GM23338 (cell line): ENCODE measurements at regions not wholly inside any gene's neighbourhood (a gene's known extent, or its start where the extent isn't known, plus 50 kb on each side); places are given as distances from the start of the nearest gene placed in this dataset.

ENCODE experiments used
- ATAC-seq: fragments of 200-7000 bp; cut with Tn5 transposase; 3 replicates; pipeline ENCODE4 v1.9.1; 2020
- DNase-seq: peaks from one replicate; pipeline ENCODE4 v3.0.0-alpha.2; 2015; ENCODE audit warnings: low spot score
- H2AFZ ChIP-seq: fragments of 200-600 bp; sonication (generic); 2 replicates; pipeline ENCODE4 v1.8.0; 2016; ENCODE audit warnings: antibody characterized with exemption, mild to moderate bottlenecking, moderate library complexity
- H3F3A ChIP-seq: fragments of 200-600 bp; sonication (generic); replicated peaks from 2 replicates; pipeline ENCODE4 v1.8.0; 2017; ENCODE audit warnings: antibody characterized with exemption, mixed run types, low read depth
- H3K27ac ChIP-seq: fragments of 200-600 bp; sonication (generic); 2 replicates; pipeline ENCODE4 v1.6.1; 2016; ENCODE audit warnings: low read depth
- H3K27me3 ChIP-seq: fragments of 200-600 bp; sonication (generic); 2 replicates; pipeline ENCODE4 v1.8.0; 2016; ENCODE audit warnings: mild to moderate bottlenecking, mixed run types, moderate library complexity; ENCODE audit not compliant: insufficient read depth
- H3K36me3 ChIP-seq: fragments of 200-600 bp; sonication (generic); 2 replicates; pipeline ENCODE4 v1.8.0; 2016; ENCODE audit warnings: mild to moderate bottlenecking; ENCODE audit not compliant: insufficient read depth
- H3K4me1 ChIP-seq: fragments of 200-600 bp; sonication (generic); 2 replicates; pipeline ENCODE4 v1.8.0; 2016; ENCODE audit warnings: mild to moderate bottlenecking, moderate library complexity; ENCODE audit not compliant: insufficient read depth
- H3K4me2 ChIP-seq: fragments of 200-600 bp; sonication (generic); 2 replicates; pipeline ENCODE4 v1.7.1; 2017; ENCODE audit warnings: mixed run types
- H3K4me3 ChIP-seq: fragments of 200-600 bp; sonication (generic); 2 replicates; pipeline ENCODE4 v1.6.1; 2016; ENCODE audit warnings: mixed run types
- H3K79me2 ChIP-seq: fragments of 200-600 bp; sonication (generic); replicated peaks from 2 replicates; pipeline ENCODE4 v1.8.0; 2017; ENCODE audit warnings: mild to moderate bottlenecking; ENCODE audit not compliant: insufficient read depth
- H3K9me2 ChIP-seq: fragments of 200-600 bp; sonication (generic); 2 replicates; pipeline ENCODE4 v1.8.0; 2017; ENCODE audit not compliant: insufficient read depth
- H4K20me1 ChIP-seq: fragments of 200-600 bp; sonication (generic); replicated peaks from 2 replicates; pipeline ENCODE4 v1.8.0; 2017; ENCODE audit warnings: mild to moderate bottlenecking; ENCODE audit not compliant: insufficient read depth
- H3K27ac Mint-ChIP-seq: 2 replicates; pipeline ENCODE4 v1.8.0; 2020; ENCODE audit warnings: inconsistent platforms, mild to moderate bottlenecking, moderate library complexity, mixed read lengths
- H3K27me3 Mint-ChIP-seq: 3 replicates; pipeline ENCODE4 v1.8.0; 2022; ENCODE audit warnings: low read depth, mild to moderate bottlenecking, moderate library complexity, mixed read lengths, inconsistent platforms; ENCODE audit not compliant: insufficient read depth, poor library complexity
- H3K36me3 Mint-ChIP-seq: 3 replicates; pipeline ENCODE4 v1.8.0; 2021; ENCODE audit warnings: low read depth, mild to moderate bottlenecking, inconsistent platforms, moderate library complexity, mixed read lengths
- H3K4me1 Mint-ChIP-seq: 3 replicates; pipeline ENCODE4 v1.8.0; 2020; ENCODE audit warnings: mild to moderate bottlenecking, inconsistent platforms, mixed read lengths
- H3K4me3 Mint-ChIP-seq: 3 replicates; pipeline ENCODE4 v1.8.0; 2021; ENCODE audit warnings: moderate library complexity, mild to moderate bottlenecking, inconsistent platforms, mixed read lengths
- H3K9me3 Mint-ChIP-seq: 3 replicates; pipeline ENCODE4 v1.8.0; 2020; ENCODE audit warnings: moderate library complexity, mild to moderate bottlenecking, inconsistent platforms, mixed read lengths
- EZH2 ChIP-seq: fragments of 200-600 bp; sonication (generic); IDR thresholded peaks from one replicate; pipeline ENCODE4 v1.8.0; 2017; ENCODE audit warnings: antibody characterized with exemption, mild to moderate bottlenecking, low read depth; ENCODE audit not compliant: unreplicated experiment
- JUNB ChIP-seq: IDR thresholded peaks from one replicate; pipeline ENCODE4 v1.6.1; 2016; ENCODE audit warnings: antibody characterized with exemption; ENCODE audit not compliant: unreplicated experiment
- NANOG ChIP-seq: IDR thresholded peaks from 2 replicates; pipeline ENCODE4 v1.6.1; 2016; ENCODE audit warnings: antibody characterized with exemption, borderline replicate concordance
- POLR2AphosphoS5 ChIP-seq: IDR thresholded peaks from 2 replicates; pipeline ENCODE4 v1.6.1; 2016; ENCODE audit warnings: antibody characterized with exemption, low read depth
- ZNF114 ChIP-seq: fragments of 250-450 bp; sonication (Bioruptor Pico); IDR thresholded peaks from 2 replicates; pipeline ENCODE4 v1.5.0; 2020; ENCODE audit warnings: mild to moderate bottlenecking, moderate library complexity
- ZNF331 ChIP-seq: fragments of 250-450 bp; sonication (Bioruptor Pico); IDR thresholded peaks from 2 replicates; pipeline ENCODE4 v1.5.0; 2020; ENCODE audit warnings: low read depth, mild to moderate bottlenecking, moderate library complexity
- TF ChIP-seq, protein P1 (sequence below): fragments of 250-450 bp; sonication (Bioruptor Pico); IDR thresholded peaks from 2 replicates; pipeline ENCODE4 v1.5.0; 2020; ENCODE audit warnings: mild to moderate bottlenecking, moderate library complexity
- TF ChIP-seq, protein P2 (sequence below): IDR thresholded peaks from 2 replicates; pipeline ENCODE4 v1.6.1; 2016; ENCODE audit warnings: antibody characterized with exemption

DNA sequence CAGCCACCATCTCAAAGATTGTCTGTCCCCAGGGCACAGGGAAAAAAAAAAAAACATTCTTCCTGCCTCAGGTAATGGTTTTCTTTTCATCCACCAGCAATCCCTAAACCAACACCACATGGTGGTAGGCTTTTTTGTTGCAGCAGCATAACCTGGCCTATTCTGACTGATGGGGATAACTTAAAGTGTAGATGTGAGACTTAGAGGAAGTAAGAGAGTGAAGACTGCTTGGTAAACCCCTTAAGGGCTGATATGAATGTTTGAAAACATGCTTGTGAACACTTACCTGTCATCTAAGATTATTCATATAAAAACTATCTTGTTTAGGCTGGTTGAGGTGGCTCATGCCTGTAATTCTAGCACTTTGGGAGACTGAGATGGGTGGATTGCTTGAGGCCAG, 130.2 kb upstream of the RAP1B start (continued):
- TF ChIP-seq, protein P1, sequence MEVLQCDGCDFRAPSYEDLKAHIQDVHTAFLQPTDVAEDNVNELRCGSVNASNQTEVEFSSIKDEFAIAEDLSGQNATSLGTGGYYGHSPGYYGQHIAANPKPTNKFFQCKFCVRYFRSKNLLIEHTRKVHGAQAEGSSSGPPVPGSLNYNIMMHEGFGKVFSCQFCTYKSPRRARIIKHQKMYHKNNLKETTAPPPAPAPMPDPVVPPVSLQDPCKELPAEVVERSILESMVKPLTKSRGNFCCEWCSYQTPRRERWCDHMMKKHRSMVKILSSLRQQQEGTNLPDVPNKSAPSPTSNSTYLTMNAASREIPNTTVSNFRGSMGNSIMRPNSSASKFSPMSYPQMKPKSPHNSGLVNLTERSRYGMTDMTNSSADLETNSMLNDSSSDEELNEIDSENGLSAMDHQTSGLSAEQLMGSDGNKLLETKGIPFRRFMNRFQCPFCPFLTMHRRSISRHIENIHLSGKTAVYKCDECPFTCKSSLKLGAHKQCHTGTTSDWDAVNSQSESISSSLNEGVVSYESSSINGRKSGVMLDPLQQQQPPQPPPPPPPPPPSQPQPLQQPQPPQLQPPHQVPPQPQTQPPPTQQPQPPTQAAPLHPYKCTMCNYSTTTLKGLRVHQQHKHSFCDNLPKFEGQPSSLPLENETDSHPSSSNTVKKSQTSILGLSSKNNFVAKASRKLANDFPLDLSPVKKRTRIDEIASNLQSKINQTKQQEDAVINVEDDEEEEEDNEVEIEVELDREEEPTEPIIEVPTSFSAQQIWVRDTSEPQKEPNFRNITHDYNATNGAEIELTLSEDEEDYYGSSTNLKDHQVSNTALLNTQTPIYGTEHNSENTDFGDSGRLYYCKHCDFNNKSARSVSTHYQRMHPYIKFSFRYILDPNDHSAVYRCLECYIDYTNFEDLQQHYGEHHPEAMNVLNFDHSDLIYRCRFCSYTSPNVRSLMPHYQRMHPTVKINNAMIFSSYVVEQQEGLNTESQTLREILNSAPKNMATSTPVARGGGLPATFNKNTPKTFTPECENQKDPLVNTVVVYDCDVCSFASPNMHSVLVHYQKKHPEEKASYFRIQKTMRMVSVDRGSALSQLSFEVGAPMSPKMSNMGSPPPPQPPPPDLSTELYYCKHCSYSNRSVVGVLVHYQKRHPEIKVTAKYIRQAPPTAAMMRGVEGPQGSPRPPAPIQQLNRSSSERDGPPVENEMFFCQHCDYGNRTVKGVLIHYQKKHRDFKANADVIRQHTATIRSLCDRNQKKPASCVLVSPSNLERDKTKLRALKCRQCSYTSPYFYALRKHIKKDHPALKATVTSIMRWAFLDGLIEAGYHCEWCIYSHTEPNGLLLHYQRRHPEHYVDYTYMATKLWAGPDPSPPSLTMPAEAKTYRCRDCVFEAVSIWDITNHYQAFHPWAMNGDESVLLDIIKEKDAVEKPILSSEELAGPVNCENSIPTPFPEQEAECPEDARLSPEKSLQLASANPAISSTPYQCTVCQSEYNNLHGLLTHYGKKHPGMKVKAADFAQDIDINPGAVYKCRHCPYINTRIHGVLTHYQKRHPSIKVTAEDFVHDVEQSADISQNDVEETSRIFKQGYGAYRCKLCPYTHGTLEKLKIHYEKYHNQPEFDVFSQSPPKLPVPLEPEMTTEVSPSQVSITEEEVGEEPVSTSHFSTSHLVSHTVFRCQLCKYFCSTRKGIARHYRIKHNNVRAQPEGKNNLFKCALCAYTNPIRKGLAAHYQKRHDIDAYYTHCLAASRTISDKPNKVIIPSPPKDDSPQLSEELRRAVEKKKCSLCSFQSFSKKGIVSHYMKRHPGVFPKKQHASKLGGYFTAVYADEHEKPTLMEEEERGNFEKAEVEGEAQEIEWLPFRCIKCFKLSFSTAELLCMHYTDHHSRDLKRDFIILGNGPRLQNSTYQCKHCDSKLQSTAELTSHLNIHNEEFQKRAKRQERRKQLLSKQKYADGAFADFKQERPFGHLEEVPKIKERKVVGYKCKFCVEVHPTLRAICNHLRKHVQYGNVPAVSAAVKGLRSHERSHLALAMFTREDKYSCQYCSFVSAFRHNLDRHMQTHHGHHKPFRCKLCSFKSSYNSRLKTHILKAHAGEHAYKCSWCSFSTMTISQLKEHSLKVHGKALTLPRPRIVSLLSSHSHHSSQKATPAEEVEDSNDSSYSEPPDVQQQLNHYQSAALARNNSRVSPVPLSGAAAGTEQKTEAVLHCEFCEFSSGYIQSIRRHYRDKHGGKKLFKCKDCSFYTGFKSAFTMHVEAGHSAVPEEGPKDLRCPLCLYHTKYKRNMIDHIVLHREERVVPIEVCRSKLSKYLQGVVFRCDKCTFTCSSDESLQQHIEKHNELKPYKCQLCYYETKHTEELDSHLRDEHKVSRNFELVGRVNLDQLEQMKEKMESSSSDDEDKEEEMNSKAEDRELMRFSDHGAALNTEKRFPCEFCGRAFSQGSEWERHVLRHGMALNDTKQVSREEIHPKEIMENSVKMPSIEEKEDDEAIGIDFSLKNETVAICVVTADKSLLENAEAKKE (CRISPR knock-in tag): no peak
- TF ChIP-seq JUNB: no peak

DNA sequence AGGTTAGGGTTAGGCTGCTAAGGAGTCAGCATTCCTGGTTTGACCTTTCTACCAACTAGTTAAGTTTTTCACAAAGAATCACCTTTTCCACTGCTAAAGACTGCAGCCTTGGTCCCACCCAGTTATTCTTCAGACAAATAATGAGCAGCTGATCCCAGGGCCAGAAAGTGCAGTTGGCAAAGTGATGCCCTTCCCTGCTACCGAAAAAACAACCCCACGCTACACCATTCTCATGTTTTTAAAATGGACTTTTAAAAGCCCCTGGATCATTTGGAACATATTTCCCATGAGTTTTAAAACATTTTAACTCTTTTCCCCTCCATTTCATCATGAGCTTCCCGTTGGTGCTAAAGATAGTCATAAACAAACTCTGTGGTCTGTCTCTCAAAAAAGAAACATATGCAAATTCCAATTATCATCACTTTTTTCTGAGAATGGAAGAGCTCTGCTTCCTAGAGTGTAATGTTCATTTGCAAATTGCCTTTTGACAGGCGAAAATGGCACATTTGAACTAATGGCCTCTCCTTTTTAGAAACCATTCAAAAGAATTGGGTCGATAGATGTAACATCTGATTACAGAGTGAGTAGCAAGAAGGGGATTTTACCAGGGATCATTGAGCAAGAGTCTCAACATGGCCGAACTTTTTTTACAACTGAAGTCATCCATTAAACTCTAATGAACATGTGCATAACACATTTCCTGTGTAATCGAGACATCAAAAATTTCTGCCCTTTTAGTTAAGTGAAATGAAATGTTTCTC, 129.3 kb upstream of the RAP1B start:
- H3F3A ChIP-seq: no peaks in the 10 kb centered on the region
- no peak overlapping the region for H3K4me2 ChIP-seq
- DNase-seq (no peak), ATAC-seq (no peak)
- H3K27ac Mint-ChIP-seq: no peak overlapping the region
- no peaks in the 10 kb centered on the region for H3K27me3 Mint-ChIP-seq
- no peak overlapping the region for H3K27ac ChIP-seq
- H3K27me3 ChIP-seq: no peaks in the 10 kb centered on the region
- no peak overlapping the region for H2AFZ ChIP-seq
- peaks cover 7% of the 10 kb centered on the region; the same call in 1 of the 3 replicates for H3K9me3 Mint-ChIP-seq
- H3K4me3 Mint-ChIP-seq: no peak overlapping the region
- no peak overlapping the region for H3K4me3 ChIP-seq
- no peaks in the 10 kb centered on the region for H3K36me3 ChIP-seq
- no peaks in the 10 kb centered on the region for H3K9me2 ChIP-seq
- H3K4me1 ChIP-seq: no peaks in the 10 kb centered on the region
- no peaks in the 10 kb centered on the region for H3K36me3 Mint-ChIP-seq
- peaks cover 8% of the 10 kb centered on the region; the same call in 2 of the 3 replicates for H3K4me1 Mint-ChIP-seq
- no peaks in the 10 kb centered on the region for H4K20me1 ChIP-seq
- H3K79me2 ChIP-seq: no peaks in the 10 kb centered on the region
- TF ChIP-seq ZNF331 (CRISPR knock-in tag): no peak
- no peak for TF ChIP-seq JUNB
- no peak for TF ChIP-seq NANOG
- no peak for TF ChIP-seq POLR2AphosphoS5
- TF ChIP-seq EZH2: no peak
- TF ChIP-seq, protein P1 (CRISPR knock-in tag): no peak
- TF ChIP-seq ZNF114: no peak
- TF ChIP-seq, protein P2, sequence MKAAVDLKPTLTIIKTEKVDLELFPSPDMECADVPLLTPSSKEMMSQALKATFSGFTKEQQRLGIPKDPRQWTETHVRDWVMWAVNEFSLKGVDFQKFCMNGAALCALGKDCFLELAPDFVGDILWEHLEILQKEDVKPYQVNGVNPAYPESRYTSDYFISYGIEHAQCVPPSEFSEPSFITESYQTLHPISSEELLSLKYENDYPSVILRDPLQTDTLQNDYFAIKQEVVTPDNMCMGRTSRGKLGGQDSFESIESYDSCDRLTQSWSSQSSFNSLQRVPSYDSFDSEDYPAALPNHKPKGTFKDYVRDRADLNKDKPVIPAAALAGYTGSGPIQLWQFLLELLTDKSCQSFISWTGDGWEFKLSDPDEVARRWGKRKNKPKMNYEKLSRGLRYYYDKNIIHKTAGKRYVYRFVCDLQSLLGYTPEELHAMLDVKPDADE: no peak
